Lower leg skin (tissue), 4 donors: ENCODE measurements at regions not wholly inside any gene's neighbourhood (a gene's known extent, or its start where the extent isn't known, plus 50 kb on each side); places are given as distances from the start of the nearest gene placed in this dataset.
A peak's percentile ranks its signal among the peaks of the same experiment; 100 is the strongest.

ENCODE experiments used
- DNase-seq, 2 donors: peaks; one replicate each; pipeline ENCODE4 v3.0.0-alpha.2; 2019; ENCODE audit warnings: low spot score in 2 of 2
- H3K4me3 ChIP-seq: fragments of 200-600 bp; sonication (generic); 2 replicates; pipeline ENCODE4 v1.5.1; 2017; ENCODE audit warnings: mild to moderate bottlenecking, low read depth; ENCODE audit not compliant: poor library complexity, severe bottlenecking
- CTCF ChIP-seq, 3 donors: fragments of 450-650 bp; IDR thresholded peaks; one replicate each; pipeline ENCODE4 v1.5.1; 2016; ENCODE audit warnings: antibody characterized with exemption in 3 of 3, mild to moderate bottlenecking in 3 of 3, moderate library complexity in 2 of 3
- POLR2A ChIP-seq, 2 donors: fragments of 450-650 bp; IDR thresholded peaks; one replicate each; pipeline ENCODE4 v1.6.1; 2016 to 2017; ENCODE audit warnings: antibody characterized with exemption in 2 of 2, mild to moderate bottlenecking in 1 of 2, moderate library complexity in 1 of 2
- WGBS, 2 donors: methylation state at CpG; one replicate each; pipeline ENCODE4 v1.1.5; 2018; 5-methylcytosine and 5-hydroxymethylcytosine counted together
- intact Hi-C: fragments of 100-400 bp; cut with DNase I; formaldehyde crosslinking; loops from one replicate; pipeline ENCODE4 v1.15.0; 2023; ENCODE audit warnings: low total_unique reads

DNA sequence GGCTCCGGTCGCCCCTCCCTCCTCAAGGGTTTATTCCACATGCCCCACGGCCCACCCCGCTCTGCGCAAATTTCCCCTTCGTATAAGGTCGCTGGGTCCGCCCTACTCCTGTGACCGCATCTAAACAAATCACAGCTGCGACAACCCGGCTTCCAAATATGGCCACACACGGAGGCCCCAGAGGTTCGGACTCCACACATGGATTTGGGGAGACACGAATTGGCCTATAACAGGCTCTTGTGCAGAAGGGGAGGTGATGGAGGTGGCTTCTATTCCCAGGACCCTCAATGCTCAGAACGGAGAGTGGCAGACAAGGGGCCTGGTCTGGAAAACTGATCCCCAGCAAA lies 90.1 kb downstream of the FOXL3 start:
- WGBS, 2 donors = 62 to 69% methylated on average over 15 of the region's 15 CpGs
- no peak for DNase-seq
- TF ChIP-seq CTCF (IDR thresholded peaks at IDR 0.05) (no peak), POLR2A (IDR thresholded peaks at IDR 0.05) (no peak)
- intact Hi-C loops = no loop called here
- no peak overlapping the region for H3K4me3 ChIP-seq

GRCh38 chr7:380711-381210 lies 90.8 kb downstream of the FOXL3 start:
- no peak overlapping the region for H3K4me3 ChIP-seq
- intact Hi-C loops = no loop called here
- WGBS, 2 donors = 75 to 86% methylated on average over 5 to 7 of the region's 8 CpGs
- no peak for TF ChIP-seq POLR2A (IDR thresholded peaks at IDR 0.05)
- TF ChIP-seq CTCF (IDR thresholded peaks at IDR 0.05) = no peak
- peak in 1 of 2 donors; percentile 85 for DNase-seq

- DNase-seq = peak in 1 of 2 donors; percentile 83
- 48 to 59% methylated on average over 19 to 22 of the region's 23 CpGs for WGBS, 2 donors
- intact Hi-C loops = no loop called here
- TF ChIP-seq POLR2A (IDR thresholded peaks at IDR 0.05) (no peak), CTCF (IDR thresholded peaks at IDR 0.05) (no peak)
- H3K4me3 ChIP-seq = no peak overlapping the region
Measured at GRCh38 chr7:381211-382042, 91.5 kb downstream of the FOXL3 start.

GRCh38 chr7:382043-382400 lies 92.1 kb downstream of the FOXL3 start:
- WGBS, 2 donors = 27 to 30% methylated on average over 5 of the region's 5 CpGs
- no peak for DNase-seq
- no peak for TF ChIP-seq CTCF (IDR thresholded peaks at IDR 0.05)
- TF ChIP-seq POLR2A (IDR thresholded peaks at IDR 0.05) = no peak
- intact Hi-C loops = no loop called here
- H3K4me3 ChIP-seq = no peak overlapping the region

DNA sequence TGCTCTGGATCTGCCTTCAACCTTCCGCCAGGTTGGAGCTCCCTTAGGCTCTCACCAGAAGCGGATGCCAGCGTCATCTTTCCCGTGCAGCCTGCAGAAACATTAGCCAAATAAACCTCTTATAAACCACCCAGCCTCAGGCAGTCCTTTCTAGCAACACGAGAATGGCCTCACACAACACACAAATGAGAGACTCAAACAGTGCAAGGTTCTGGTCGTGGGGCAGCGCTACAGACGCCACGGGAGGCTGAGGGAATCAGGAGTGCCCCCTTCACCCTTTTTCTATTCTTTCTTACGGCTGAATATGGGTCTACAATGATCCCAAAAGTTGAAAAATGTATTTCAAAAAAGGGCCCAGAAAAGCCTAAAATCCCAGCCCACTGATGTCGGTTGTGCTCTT lies 96.4 kb downstream of the FOXL3 start:
- intact Hi-C loops = no loop called here
- WGBS, 2 donors = 75 to 83% methylated on average over 11 of the region's 11 CpGs
- DNase-seq = peak in 1 of 2 donors; percentile 37
- H3K4me3 ChIP-seq = no peak overlapping the region
- TF ChIP-seq CTCF (IDR thresholded peaks at IDR 0.05) (no peak), POLR2A (IDR thresholded peaks at IDR 0.05) (no peak)
